GM13977 (cell line): ENCODE measurements at regions not wholly inside any gene's neighbourhood (a gene's known extent, or its start where the extent isn't known, plus 50 kb on each side); places are given as distances from the start of the nearest gene placed in this dataset.

Source experiments
- DNase-seq: peaks from one replicate; pipeline ENCODE4 v3.0.0; 2012; ENCODE audit warnings: low spot score
- in situ Hi-C: fragments of 300-500 bp; cut with MboI; formaldehyde crosslinking; loops from one replicate; pipeline ENCODE4 v1.12.0; 2022; ENCODE audit warnings: low sequenced_read_pairs, low pct_unique_long_range_greater_than_20kb, mixed read lengths, inconsistent platforms; ENCODE audit not compliant: unreplicated experiment
- TF ChIP-seq, protein P1 (sequence below): IDR thresholded peaks from 2 replicates; pipeline ENCODE4 v1.5.1; 2012; ENCODE audit warnings: mild to moderate bottlenecking, control low read depth; ENCODE audit not compliant: insufficient read depth; ENCODE audit errors: extremely low read depth, missing control alignments

DNA sequence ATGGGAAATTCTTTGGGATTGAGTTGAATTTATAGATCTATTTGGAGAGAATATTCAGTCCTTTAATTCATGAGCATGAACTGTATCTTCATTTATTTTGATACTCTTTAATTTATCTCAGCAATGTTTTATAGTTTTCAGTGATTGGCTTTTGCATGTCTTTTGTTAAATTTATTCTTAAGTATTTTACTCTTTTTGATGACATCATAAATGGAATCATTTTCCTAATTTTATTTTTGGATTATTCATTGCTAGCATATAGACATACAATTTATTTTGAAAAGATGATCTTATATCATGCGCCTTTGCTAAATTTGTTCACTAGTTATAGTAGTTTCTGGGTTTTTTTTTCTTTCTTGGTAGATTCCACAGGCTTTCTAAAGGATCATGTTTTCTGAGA, 149.2 kb upstream of the ASIC2 start:
- TF ChIP-seq, protein P1, sequence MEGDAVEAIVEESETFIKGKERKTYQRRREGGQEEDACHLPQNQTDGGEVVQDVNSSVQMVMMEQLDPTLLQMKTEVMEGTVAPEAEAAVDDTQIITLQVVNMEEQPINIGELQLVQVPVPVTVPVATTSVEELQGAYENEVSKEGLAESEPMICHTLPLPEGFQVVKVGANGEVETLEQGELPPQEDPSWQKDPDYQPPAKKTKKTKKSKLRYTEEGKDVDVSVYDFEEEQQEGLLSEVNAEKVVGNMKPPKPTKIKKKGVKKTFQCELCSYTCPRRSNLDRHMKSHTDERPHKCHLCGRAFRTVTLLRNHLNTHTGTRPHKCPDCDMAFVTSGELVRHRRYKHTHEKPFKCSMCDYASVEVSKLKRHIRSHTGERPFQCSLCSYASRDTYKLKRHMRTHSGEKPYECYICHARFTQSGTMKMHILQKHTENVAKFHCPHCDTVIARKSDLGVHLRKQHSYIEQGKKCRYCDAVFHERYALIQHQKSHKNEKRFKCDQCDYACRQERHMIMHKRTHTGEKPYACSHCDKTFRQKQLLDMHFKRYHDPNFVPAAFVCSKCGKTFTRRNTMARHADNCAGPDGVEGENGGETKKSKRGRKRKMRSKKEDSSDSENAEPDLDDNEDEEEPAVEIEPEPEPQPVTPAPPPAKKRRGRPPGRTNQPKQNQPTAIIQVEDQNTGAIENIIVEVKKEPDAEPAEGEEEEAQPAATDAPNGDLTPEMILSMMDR: no peak
- in situ Hi-C loops: no loop called here
- DNase-seq: no peak

DNA sequence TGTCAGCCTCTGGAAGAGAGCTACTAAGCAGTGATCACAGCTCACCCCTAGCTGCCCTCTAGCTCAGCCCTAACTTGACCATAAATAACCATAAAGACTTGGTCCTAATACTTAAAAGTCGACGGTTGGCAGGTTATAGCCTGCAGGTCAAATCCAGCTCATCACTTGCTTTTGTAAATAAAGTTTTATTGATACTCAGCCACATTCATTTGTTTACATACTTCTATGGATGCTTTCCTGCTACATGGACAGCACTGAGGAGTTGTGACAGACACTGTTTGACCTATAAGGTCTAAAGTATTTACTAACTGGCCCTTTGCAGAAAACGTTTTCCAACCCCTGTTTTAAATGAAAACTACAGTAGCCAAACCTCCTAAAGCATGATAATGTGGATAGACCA, 151.6 kb upstream of the ASIC2 start:
- in situ Hi-C loops: no loop called here
- DNase-seq: no peak
- TF ChIP-seq, protein P1: no peak

DNA sequence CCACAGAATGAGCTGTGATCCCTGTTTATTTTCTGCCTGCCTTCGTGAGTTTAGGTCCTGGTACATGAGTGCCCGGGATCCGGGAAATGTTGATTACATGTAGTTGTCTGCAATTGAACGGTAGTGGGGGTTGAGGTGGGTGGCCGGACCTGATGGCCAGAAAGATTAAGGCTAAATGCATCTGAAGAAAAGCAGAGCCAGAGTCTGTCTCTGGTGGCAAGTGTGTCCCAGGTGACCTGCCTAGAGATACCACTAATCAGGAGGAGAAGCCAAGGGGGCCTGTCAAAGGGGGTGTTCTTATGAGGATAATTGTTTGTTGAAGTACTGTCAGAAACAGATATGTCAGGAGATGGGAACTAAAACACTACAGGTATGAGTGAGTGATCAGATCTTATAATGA, 154.0 kb upstream of the ASIC2 start:
- in situ Hi-C loops: no loop called here
- TF ChIP-seq, protein P1: no peak
- no peak for DNase-seq

DNA sequence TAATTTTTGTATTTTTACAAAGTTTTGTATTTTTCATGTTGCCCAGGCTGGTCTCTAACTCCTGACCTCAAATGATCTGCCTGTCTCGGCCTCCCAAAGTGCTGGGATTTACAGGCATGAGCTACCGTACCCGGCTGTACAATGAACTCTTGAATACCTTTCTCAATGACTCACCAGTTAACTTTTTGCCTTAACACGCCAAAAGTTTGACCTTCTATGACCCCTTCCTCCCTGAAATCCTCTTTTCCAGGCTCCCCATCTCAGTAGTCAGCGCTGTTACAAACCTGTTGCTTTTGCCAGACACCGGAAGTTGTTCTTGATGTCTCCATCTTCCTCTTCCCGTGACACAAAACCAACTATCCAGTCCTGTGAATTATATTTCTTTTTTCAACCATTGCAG, 158.1 kb upstream of the ASIC2 start:
- TF ChIP-seq, protein P1: no peak
- no peak for DNase-seq
- in situ Hi-C loops: no loop called here

DNA sequence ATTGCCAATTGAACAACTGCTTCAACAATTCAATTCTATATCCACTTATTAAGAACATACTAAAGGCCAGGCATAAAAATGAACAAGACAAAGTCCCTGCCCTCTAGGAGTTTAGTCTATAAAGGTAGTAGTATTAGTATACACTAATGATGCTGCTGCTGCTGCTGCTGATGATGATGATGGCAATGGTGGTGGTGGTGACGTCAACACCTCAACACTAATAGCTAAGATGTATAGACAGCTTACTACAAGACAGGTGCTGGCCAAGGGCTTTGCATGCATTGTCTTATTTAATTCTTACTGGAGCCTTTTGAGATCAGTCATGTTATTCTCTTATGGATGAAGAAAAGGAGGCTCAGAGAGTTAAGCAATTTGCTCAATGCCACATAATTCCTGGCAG, 164.4 kb upstream of the ASIC2 start:
- TF ChIP-seq, protein P1: no peak
- no peak for DNase-seq
- in situ Hi-C loops: no loop called here

DNA sequence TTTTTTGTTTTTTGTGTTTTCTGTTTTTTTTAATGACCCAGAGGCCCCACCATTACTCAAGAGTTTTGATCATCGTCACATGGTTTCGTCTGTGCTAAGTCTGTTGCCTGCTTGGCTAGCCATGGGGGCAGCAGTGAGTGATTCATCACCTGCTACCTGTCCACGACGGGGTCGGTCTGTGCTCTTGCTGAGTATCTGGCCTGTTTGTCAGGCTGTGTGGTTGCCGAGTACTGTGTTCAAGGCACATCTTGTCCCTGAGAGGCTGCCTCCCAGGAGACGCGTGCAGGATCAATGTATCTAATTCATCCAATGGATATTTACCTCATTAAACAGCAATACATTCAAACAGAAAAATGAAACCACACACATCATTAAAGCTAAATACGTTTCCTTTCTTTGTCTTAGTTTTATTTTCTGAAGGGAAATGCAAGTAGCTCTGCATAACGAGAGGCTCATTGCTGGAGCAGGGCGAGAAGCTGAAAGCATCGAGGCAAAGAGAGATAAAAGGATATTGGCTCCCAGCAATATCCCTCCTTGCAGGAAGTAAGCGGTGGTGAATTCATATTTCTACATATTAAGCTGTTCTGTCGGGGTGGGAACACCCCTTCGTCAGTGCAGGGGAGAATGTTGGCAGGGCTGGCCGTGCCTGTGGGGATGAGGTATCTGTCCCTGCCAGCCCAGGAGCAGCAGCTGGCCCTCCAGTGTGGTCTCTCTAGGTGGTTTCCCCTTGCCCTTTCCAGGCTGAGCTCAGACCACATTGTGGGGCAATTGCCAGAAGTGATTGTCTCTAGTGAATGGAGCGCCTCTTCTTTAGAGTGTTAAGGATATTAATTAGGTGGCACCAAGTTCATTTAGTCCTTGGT, 166.2 kb upstream of the ASIC2 start:
- in situ Hi-C loops: no loop called here
- TF ChIP-seq, protein P1: no peak
- peak; percentile 13 for DNase-seq
